Esophagus squamous epithelium (tissue), 5 donors: ENCODE measurements at regions not wholly inside any gene's neighbourhood (a gene's known extent, or its start where the extent isn't known, plus 50 kb on each side); places are given as distances from the start of the nearest gene placed in this dataset.
"Not testable (repeated sequence)": the region's sequence is repeated elsewhere in the genome, so short reads cannot be mapped to it uniquely, and the experiment has no call there.

Experiments used
- DNase-seq: peaks from one replicate; lab custom pipeline; 2025; lab: John Stamatoyannopoulos, UW
- H3K27ac ChIP-seq, 4 donors: fragments of 200-600 bp; sonication (generic); one replicate each; pipeline ENCODE4 v1.5.1; 2016 to 2019; ENCODE audit warnings: mild to moderate bottlenecking in 1 of 4
- H3K27me3 ChIP-seq, 4 donors: fragments of 200-600 bp; sonication (generic); 1 replicate in 3 of 4; 2 replicates in 1 of 4; pipeline versions ENCODE4 v1.5.1 to v1.6.0; 2017 to 2021; ENCODE audit warnings: antibody characterized with exemption in 1 of 4
- H3K36me3 ChIP-seq, 3 donors: fragments of 200-600 bp; sonication (generic); one replicate each; pipeline ENCODE4 v1.5.1; 2016 to 2019
- H3K4me1 ChIP-seq, 3 donors: fragments of 200-600 bp; sonication (generic); one replicate each; pipeline ENCODE4 v1.5.1; 2017 to 2019
- H3K4me3 ChIP-seq, 4 donors: fragments of 200-600 bp; sonication (generic); 1 replicate in 3 of 4; 2 replicates in 1 of 4; pipeline ENCODE4 v1.5.1; 2016 to 2019; ENCODE audit warnings: mild to moderate bottlenecking in 2 of 4, moderate library complexity in 1 of 4
- H3K9me3 ChIP-seq, 3 donors: fragments of 200-600 bp; sonication (generic); one replicate each; pipeline ENCODE4 v1.5.1; 2016 to 2019
- POLR2A ChIP-seq, 4 donors: fragments of 450-650 bp; IDR thresholded peaks; one replicate each; pipeline ENCODE4 v1.6.1; 2017; ENCODE audit warnings: antibody characterized with exemption in 4 of 4, mild to moderate bottlenecking in 4 of 4, moderate library complexity in 3 of 4
- WGBS, 2 donors: methylation state at CpG; one replicate each; pipeline ENCODE4 v1.1.5; 2018; 5-methylcytosine and 5-hydroxymethylcytosine counted together
- intact Hi-C: fragments of 100-400 bp; cut with DNase I; formaldehyde crosslinking; loops from one replicate; pipeline ENCODE4 v1.15.0; 2022
- TF ChIP-seq, protein P1 (sequence below), 6 experiments: fragments of 450-650 bp in 4 of 6; fragments of 200-600 bp in 2 of 6; sonication (generic) in 2 of 6; IDR thresholded peaks; one replicate each; pipeline ENCODE4 v1.5.1; 2016 to 2019; ENCODE audit warnings: antibody characterized with exemption in 6 of 6, mild to moderate bottlenecking in 4 of 6, moderate library complexity in 4 of 6
- donor health status: DM: yes; HTN: yes; CAD: no.

DNA sequence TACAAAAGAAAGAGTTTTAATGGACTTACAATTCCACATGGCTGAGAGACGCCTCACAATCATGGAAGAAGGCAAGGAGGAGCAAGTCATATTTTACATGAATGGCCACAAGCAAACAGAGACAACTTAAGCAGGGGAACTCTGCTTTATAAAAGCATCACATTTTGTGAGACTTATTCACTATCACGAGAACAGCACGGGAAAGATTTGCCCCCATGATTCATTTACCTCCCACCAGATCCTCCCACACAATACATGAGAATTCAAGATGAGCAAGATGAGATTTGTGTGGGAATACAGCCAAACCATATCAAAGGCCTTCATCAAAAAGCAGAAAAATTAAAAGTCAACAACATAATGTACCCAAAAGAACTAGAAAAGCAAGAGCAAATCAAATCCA is 111.0 kb upstream of the RPRM start:
- Histone ChIP-seq H3K4me3 (no peak overlapping the region), H3K4me1 (peaks cover 0 to 9% (median 0%) of the 10 kb centered on the region in 3 donors), H3K9me3 (peaks cover 0 to 24% (median 9%) of the 10 kb centered on the region in 3 donors), H3K27ac (no peak overlapping the region), H3K36me3 (no peaks in the 10 kb centered on the region), H3K27me3 (no peaks in the 10 kb centered on the region)
- TF ChIP-seq, protein P1, sequence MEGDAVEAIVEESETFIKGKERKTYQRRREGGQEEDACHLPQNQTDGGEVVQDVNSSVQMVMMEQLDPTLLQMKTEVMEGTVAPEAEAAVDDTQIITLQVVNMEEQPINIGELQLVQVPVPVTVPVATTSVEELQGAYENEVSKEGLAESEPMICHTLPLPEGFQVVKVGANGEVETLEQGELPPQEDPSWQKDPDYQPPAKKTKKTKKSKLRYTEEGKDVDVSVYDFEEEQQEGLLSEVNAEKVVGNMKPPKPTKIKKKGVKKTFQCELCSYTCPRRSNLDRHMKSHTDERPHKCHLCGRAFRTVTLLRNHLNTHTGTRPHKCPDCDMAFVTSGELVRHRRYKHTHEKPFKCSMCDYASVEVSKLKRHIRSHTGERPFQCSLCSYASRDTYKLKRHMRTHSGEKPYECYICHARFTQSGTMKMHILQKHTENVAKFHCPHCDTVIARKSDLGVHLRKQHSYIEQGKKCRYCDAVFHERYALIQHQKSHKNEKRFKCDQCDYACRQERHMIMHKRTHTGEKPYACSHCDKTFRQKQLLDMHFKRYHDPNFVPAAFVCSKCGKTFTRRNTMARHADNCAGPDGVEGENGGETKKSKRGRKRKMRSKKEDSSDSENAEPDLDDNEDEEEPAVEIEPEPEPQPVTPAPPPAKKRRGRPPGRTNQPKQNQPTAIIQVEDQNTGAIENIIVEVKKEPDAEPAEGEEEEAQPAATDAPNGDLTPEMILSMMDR (IDR thresholded peaks at IDR 0.05): no peak
- TF ChIP-seq POLR2A (IDR thresholded peaks at IDR 0.05): no peak
- no peak for DNase-seq
- whole genome bisulfite sequencing, 2 donors: 55 to 66% methylated on average over 3 of the region's 3 CpGs
- intact Hi-C loops: no loop called here

DNA sequence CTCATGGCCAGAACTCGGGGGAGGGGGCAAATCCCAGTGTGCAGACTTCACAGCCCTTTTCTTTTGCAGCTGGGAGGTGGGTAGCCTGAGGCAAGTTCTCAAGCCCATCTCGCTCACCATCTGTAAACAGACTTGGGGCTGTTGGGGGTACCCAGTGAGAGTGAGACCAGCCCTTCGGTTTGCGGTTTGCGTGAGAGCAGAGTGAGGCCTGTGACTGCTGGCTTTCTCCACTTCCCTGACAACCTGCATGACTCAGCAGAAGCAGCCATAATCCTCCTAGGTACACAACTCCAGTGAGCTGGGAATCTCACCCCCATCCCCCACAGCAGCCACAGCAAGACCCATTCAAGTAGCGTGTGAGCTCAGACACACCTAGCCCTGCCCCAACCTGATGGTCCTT is 114.5 kb upstream of the RPRM start:
- H3K27me3 ChIP-seq, intact Hi-C loops, H3K4me1 ChIP-seq, H3K36me3 ChIP-seq, DNase-seq, H3K27ac ChIP-seq, H3K4me3 ChIP-seq: not testable (repeated sequence)
- peaks cover 0 to 11% (median 9%) of the 10 kb centered on the region in 3 donors for H3K9me3 ChIP-seq
- WGBS, 2 donors: 81 to 88% methylated on average over 5 to 6 of the region's 6 CpGs

DNA sequence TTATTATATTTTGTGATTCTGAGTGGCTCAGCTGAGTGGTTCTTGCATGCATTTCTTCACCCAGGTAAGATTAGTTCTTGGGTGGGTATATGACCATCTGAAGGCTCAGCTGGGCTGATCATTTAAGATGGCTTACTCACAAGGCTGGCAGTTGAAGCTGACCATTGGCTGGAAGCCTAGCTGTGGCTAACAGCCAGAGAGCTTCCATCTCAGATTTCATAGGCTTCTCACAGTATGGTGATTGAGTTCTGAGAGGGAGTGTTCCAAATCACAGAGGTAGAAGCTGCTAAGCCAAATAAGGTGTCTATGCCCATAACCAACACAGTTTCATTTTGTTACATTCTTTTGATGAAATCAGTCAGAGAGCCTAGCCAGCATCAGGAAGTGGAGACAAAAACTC is 117.4 kb upstream of the RPRM start:
- no peak for TF ChIP-seq POLR2A (IDR thresholded peaks at IDR 0.05)
- TF ChIP-seq, protein P1 (IDR thresholded peaks at IDR 0.05): no peak
- no peak overlapping the region for H3K27ac ChIP-seq
- H3K4me3 ChIP-seq: no peak overlapping the region
- intact Hi-C loops: no loop called here
- peaks cover 0 to 9% (median 0%) of the 10 kb centered on the region in 3 donors for H3K4me1 ChIP-seq
- H3K36me3 ChIP-seq: no peaks in the 10 kb centered on the region
- H3K27me3 ChIP-seq: no peaks in the 10 kb centered on the region
- no peak for DNase-seq
- H3K9me3 ChIP-seq: no peaks in the 10 kb centered on the region

DNA sequence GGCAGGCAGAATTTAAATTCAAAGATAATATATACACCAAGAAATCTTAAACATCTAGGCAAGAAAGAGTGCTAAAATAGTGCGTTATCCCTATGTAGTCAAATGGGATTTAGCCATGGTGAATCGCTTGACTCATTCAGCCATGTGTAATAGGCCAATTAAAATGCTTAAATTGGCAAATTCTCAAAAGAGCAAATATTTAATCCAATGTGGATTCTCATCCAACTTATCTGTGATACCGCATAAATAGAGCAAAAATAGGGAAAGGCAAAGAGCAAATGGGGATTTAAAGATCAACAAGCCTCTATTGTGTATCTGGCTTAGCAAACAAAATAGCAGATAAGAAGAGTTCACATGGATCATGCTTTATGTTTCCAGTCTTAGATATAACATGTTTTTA is 123.2 kb upstream of the RPRM start:
- Histone ChIP-seq H3K36me3 (no peaks in the 10 kb centered on the region), H3K27me3 (no peaks in the 10 kb centered on the region), H3K9me3 (no peaks in the 10 kb centered on the region), H3K4me3 (no peak overlapping the region), H3K27ac (no peak overlapping the region), H3K4me1 (no peaks in the 10 kb centered on the region)
- TF ChIP-seq, protein P1 (IDR thresholded peaks at IDR 0.05): no peak
- no peak for TF ChIP-seq POLR2A (IDR thresholded peaks at IDR 0.05)
- intact Hi-C loops: no loop called here
- WGBS, 2 donors: 63 to 65% methylated on average over 3 of the region's 3 CpGs
- no peak for DNase-seq

DNA sequence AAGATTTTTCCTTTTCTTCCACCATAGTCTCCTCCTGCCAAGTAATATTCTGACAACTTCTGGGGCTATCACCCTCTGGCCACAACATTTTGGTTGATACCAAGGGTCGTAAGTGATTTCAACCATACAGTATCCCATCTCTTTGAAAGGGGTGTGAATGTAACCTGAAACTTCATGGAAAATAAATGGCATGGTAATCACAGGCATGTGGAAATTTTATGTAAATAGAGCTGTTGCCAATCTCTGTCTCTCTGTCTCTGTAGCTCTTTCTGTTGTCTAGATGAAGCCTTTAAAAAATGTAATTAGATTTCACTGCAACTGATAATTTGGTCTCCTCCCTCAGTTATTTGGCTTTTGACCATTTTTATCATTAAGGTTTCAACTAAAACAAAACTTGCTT is 125.6 kb upstream of the RPRM start:
- H3K9me3 ChIP-seq: no peaks in the 10 kb centered on the region
- no peak overlapping the region for H3K27ac ChIP-seq
- 57 to 86% methylated on average over 1 of the region's 1 CpG for WGBS, 2 donors

DNA sequence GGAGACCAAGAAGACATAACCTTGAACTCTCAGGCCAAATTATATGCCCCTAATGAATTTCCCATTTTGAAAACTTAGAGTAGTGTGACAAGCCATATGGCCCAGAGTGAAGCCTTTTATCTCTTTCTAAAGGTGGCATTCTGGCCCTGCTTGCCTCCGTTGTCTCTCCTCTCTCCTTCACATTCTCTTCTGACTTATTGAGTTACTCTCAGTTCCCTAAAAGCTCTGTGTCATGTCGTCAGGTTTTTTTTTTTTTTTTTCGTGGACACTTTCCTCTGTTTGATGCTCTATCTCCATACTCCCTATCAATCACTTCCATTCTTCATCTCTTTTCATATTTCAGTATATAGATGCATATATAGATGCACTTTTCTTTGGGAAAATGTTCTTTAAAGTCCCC is 128.1 kb upstream of the RPRM start:
- no peak for TF ChIP-seq POLR2A (IDR thresholded peaks at IDR 0.05)
- TF ChIP-seq, protein P1 (IDR thresholded peaks at IDR 0.05): no peak
- Histone ChIP-seq H3K4me3 (no peak overlapping the region), H3K4me1 (no peaks in the 10 kb centered on the region), H3K27ac (no peak overlapping the region), H3K27me3 (no peaks in the 10 kb centered on the region), H3K9me3 (no peaks in the 10 kb centered on the region), H3K36me3 (no peaks in the 10 kb centered on the region)
- no peak for DNase-seq
- intact Hi-C loops: no loop called here
- 55 to 68% methylated on average over 3 of the region's 3 CpGs for WGBS, 2 donors

More for the DNA sequence above, 125.6 kb upstream of the RPRM start:
- no peak for TF ChIP-seq POLR2A (IDR thresholded peaks at IDR 0.05)
- H3K36me3 ChIP-seq: no peaks in the 10 kb centered on the region
- H3K27me3 ChIP-seq: no peaks in the 10 kb centered on the region
- intact Hi-C loops: no loop called here
- H3K4me3 ChIP-seq: no peak overlapping the region
- no peak for DNase-seq
- no peaks in the 10 kb centered on the region for H3K4me1 ChIP-seq
